Fibroblast of peridontal ligament (primary cell): ENCODE measurements at regions not wholly inside any gene's neighbourhood (a gene's known extent, or its start where the extent isn't known, plus 50 kb on each side); places are given as distances from the start of the nearest gene placed in this dataset.

Source experiments
- DNase-seq: peaks from one replicate; pipeline ENCODE4 v3.0.0-alpha.2; 2010; ENCODE audit errors: extremely low read depth

DNA sequence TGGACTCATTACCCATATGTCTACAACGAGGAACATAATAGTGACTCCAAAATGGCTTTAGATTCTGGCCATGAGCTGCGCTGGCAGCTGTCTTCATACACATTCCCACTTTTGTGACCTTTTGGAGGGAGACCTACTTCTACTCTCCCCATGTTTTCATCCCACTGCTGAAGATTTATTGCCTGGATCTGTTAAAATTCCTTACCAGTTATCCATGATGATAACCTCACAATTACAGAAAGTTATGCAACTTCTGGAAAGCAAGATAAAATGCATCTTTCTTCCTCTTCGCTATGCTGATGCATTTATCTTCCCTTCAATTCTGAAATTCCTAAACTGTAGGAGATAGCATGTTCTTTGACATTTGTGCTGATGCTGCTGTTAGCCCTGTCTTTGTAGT is 855.3 kb downstream of the SLC4A3 start:
- no peak for DNase-seq

DNA sequence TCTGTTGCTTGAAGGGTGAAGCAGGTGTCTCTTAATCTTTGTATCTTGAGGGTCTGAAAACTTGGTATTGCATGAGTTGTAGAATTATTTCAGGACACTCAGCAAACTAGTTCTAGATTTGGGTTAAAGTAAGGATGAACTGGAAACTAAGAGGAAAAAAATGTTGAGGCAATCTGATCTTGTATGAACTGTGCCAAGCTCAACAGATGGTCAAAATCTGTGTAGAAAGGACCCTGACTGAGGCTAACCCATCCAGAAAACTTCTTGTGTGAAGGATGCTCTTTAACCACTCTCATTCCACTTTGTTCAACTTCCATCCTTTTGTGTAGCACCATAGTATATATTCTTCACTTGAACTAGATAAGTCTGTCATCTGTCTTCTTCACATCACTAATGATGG is 861.7 kb downstream of the SLC4A3 start:
- DNase-seq: peak; percentile 72

DNA sequence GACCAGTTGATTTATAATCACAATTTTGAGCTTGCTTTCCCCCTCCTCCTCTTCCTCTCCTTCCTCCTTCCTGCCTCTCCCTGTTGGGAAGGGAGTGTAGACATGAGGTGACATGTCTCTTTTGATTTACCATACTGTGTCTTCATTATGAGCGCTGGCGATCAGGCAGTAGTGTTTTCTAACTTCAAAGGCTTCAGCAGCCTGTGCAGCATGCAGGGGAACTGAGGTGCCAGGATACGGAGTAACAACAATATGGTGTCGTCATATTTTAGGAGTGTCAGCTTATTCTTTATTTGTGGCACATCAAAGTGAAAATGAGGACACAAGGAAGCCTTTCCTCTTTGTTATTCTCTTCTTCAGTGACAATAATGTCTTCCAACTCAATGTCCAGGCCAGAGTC is 864.2 kb downstream of the SLC4A3 start:
- DNase-seq: no peak

DNA sequence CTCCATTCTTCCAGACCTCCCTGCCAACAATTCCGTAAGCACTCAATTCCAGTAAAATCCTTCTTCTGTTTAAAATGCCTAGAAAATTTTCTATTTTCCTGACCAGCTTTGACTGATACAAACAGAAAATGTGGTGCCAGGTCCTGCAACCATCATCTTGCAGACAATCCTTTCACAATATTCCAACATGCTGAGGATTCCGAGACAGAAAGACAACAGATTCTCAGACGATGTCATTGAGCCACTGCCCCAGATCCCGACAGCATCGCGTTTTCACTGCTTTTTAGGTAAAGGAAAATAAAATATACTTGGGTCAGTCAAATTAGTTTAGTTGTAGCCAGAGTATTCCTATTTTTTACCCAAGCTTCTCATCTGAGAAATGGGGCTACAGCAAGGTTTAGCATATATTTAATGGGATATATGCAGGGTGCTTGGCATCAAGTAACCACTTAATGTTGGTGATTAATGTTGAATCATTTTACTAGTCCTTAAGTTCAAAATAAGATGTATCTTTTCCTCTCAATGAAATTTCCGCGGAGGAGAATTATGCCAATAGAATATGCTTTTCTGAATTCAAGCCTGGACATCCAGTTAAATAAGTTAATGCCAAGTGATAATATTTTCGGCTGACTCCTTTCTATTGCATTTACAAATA is 866.6 kb downstream of the SLC4A3 start:
- no peak for DNase-seq

DNA sequence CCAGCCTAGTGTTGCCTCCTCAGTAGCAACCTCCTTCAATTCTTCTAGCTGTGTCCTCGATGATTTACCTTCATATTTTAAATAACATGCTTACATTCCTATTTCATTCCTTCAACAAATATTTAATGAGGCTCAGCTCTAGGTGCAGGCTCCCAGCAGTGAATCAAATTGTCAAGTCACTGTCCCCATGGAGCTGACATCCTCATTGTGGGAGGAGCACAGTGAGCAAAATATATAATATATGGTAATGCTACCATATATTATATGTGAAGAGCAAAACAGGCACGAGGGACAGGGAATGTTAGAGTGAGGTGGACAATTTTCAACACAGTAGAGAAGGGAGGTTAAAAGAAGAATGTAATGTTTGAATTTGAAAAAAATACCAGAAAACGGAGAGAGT is 869.1 kb downstream of the SLC4A3 start:
- DNase-seq: no peak

DNA sequence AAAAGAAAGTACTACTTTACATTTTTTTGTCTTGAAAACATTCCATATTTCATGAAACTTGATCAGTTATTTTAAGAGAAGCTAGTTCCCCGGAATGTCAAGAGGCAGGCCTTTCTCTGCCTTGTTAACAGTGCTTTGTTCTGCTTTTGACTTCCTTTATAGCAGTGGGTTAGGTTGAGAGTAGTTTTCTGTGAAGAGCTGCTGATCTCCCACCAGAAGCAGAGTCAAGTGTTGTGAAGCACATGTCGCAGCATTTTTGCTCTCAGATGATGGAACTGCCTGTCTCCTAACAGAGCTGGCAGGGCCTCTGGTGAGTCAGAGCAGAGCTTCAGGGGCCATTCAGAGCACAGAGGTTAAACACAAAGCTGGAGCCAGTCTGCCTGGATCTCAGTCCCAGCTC is 871.8 kb downstream of the SLC4A3 start:
- DNase-seq: peak; percentile 74

DNA sequence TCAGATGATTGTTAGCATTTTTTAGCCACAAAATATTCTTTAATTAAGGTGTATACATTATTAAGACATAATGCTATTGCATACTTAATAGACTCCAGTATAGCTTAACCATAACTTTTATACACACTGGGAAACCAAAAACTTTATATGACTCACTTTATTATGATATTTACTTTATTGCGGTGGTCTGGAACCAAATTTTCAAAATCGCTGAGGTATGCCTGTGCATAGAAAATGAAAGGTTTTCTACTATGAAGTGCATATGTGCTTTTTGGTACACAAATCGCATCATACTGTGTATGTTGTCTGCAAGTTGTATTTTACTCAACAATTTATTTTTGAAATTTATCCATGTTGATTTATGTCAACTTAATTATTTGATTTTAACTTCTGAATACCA is 875.1 kb downstream of the SLC4A3 start:
- no peak for DNase-seq

DNA sequence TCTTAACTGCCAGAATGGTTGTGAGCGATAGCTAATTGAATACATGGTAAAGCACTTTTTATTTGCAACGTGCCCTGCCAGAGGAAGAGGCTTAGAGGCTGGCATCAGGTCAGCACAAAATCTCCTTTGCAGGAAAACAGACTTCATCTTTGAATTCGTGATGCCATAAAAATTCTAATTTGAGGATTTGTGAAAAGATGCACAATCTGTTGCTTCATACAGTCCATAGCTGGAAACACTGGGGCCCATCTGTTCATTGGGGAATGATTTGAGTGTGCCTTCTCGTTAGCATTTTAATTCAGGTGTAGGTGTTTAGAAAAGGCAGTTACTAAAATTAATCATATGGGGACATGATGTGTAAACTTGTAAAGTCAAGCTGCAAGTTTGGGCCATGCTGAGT is 876.0 kb downstream of the SLC4A3 start:
- DNase-seq: no peak

DNA sequence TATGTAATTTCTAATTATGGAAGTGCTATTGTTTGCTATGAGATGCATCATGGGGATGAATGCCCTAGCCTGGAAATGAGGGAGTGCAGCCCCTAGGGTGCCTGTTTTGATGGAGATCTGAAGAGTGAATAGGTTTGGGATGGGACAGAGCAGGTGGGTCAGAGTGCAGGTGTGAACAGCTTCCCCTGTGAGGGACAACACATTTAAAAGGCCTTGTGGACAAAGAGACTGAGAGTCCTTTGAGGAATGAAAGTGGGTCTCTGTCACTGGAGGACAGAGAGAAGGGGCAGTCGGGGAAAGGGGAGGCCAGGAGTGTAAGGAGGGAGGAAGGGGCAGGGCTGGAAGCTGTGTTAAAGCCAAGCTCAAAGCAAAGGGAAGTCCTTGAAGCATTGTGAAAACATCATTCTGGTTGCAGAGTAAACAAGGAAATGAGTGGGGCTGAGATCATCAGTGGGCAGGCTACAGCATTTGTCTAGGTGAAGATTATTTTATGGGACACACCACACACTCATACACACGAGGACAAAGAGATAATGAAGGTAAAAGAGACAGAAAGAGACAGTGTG is 877.6 kb downstream of the SLC4A3 start:
- DNase-seq: peak; percentile 38

DNA sequence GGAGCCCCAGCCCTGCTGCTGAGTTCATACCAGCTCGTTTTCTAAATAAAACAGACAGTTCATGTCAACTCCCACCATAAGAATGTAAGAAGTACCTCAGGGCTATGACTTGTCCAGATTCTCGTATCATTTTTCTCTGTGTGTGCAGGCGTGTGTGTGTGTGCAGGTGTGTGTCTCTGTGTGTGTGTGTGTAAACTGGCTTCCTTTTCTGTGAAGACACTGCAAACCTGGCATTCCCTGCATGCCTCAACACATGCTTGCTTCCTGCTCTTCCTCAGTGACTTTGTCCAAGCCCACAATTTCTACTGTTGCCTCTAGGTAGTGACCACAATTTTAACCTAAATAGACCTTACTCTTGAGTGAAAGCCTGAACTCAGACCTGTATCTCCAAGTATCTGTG is 879.0 kb downstream of the SLC4A3 start:
- DNase-seq: no peak

DNA sequence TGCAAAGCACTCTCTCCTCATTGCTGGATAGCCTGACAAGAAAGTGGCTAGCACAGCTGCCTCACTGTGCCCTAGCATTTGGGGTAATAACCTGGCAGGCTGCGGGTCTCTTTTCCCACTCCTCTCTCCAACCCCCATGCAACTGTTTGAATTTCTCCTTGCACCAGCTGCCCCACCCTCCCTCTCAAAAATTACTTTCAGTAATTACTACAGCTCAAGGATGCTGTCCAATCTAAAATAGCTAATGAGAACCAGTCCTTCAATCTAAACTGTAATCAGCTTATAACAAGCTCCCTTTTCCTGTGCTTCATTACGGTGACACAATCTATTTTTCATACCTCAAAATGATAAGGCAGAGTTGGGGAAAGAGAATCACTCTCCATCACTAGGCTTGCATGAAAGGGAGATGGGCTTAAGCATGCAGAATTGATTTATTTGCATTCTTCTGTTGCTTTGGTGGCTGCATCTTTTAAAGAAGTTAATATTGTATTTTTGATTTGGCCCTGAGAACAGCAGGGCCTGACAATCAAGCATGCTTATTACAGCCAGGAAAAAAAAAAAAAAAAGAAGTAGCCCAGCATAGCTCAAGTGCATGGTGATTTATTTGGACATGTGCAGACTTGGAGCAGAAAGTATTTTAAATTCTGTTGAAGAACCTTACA is 881.8 kb downstream of the SLC4A3 start:
- no peak for DNase-seq

DNA sequence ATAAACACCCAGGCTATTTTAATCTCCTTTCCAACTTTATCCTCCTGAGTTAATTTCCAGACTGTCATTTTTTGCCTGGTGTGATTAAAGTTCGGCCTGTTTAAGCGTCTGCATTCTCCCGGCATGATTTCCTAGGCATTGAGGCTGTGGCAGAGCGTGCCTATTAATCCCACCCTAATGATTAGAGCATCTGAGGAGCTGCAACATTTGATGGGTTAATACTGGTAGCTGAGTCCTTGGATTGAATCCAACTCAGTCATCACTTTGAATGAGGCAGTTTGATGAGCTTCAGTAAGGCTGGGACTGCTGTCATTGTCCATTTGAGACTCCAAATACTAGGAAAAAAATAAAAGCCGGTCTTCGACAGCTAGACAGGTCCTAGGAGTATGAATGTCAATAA is 882.5 kb downstream of the SLC4A3 start:
- no peak for DNase-seq

DNA sequence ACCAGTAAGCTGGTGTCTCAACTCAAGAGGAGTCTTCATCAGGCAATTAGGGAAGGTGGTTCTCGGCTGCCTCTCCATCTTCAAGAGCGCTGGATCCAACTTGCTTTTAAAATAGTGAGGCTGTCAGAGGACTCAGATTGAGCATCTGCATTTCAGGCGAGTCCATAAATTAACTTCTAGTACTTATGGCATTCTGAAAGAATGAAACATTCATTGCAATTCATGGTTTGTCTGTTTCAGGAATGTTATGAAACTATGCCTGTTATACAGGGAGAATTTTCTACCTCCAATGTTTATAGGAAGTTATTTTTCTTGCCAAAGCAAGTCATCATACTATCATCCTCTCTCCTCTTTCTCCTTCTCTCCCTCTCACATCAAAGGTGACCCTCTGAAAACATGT is 883.2 kb downstream of the SLC4A3 start:
- DNase-seq: peak; percentile 41

DNA sequence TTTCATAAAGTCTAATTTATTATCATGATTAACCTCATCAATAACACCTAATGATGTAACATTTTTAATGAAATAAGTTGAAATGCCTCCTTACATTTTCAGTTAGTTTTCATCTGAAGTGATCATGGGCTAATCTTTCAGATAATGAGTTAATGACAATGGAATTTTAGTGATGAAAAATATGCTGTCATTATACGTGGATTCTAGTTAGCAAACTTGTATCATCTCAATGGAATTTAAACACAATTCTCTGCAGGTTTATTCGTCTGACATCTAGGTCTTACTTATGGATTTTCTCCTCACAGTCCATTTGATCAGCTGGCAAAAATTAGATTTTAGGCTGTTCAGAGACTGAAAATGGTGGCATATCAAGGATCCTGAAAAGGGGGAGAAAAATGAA is 885.0 kb downstream of the SLC4A3 start:
- DNase-seq: peak; percentile 51

DNA sequence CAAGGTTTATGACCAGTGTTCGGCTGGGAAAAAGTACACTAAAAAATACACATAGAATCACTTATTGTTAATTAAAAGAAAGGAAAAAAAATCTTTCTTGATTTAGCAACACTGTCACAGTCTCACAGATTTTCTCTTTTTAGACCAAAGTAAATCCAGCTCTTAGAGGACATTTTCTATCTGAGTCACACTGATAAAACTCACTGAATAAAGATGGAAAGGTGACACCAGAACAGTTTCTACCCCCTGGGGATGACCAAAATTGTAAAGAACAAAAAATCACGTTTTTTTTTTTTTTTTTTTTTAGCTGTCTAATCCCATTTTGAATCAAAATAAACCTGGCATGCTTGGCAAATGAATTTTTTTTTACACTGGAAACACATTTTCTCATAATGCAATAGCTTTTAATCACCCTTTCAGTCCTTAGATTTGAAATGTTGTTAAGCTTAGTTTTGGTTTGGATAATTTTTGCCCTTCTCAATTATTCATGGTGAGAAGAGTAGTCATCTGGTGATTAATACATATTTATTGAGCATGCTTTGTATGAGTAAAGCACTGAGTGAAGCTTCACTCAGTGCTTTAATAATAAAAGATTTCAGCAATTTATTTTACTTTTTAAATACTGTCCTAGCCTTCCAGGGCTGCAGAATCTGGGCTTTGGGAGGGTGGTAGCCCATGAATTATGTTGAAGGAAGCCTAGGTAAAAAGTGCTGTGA is 886.3 kb downstream of the SLC4A3 start:
- no peak for DNase-seq

DNA sequence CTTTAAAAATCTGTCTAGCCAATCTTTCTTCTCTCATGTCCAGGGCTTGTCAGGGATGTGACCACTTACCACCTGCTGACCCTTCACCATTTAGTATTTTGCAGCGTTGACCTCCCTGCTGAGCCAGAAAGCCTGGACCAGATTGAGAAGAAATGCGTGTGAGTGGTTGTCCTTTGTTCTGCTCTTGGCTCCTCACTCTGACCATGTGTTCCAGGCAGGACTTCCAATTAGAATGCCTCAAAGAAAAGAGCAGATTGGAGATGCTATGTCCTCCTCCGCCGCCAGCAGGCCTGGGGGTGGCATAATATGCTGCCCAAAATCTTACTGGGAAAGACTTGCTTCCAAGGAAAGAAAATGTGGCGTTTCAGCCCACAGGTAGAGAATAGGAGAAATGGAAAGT is 894.1 kb downstream of the SLC4A3 start:
- no peak for DNase-seq

DNA sequence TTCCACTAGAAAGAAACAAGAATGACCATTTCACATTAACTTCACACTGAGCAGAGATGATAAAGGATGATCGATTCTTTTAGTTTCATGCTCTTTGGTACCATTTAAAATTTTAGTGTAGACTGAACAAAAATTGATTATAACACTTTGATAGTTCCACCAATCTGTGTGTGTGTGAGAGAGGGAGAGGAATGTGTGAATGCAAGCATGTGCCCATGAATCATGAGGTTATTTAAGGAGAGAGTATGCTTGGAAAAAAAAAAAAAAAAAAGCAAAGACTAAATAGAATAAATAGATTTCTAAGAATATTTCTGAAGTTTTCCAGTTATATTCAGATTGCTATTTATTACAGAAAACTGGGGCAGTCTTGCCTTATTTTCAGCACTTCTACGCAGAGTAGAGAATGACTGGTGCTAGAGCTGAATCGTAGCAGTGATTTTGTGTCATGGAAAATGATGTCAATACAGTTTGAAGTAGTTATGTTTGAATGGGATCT is 900.8 kb downstream of the SLC4A3 start:
- DNase-seq: peak; percentile 35

DNA sequence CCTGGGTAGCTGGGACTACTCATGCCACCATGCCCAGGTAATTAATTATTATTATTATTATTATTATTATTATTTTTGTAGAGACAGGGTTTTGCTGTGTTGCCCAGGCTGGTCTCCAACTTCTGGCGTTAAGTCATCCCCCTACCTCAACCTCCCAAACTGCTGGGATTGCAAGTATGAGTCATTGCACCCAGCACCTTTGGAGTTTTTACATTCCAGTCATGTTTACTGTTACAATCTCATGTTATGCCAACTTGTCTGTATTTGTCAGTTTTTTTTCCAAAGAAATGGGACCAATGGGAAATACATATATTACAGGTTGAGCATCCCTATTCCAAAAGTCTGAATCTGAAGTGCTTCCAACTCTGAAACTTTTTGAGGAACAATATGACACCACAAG is 903.8 kb downstream of the SLC4A3 start:
- DNase-seq: no peak

DNA sequence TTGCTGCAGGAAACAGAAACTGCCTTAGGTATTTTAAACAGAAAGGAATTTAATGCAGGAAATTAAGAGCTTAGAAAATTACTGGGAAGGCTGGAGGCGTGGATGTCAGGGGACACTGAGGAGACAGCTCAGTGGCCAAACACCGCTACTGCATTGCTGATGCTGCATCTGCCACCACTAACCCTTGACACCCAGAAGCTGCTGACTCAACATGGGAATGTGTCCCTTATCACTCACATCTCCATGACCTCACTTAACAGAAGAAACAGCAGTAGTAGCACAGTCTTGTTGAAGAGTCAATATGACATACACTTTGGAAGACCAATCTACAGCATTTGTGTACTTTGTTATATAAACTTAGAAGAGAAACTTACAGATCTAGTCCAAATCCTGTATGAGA is 906.1 kb downstream of the SLC4A3 start:
- DNase-seq: no peak

DNA sequence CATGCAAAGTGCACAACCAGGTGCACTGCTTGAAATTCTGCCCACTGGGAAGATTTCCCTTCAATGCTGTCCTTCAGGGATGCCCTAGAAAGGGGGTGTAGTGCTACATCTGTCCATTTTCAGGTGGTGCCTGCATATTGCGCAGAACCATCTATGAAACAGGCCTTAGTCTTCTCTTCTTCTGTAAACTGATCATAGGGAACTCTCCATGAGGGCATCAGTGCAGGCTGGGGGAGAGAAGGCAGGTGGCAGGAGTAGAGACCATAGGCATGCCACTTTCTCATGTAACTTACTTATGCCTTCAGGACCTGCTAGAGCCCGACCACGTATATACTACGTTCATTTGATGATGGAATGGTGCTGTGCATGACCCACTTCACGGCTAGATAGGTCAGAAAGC is 912.1 kb downstream of the SLC4A3 start:
- no peak for DNase-seq

DNA sequence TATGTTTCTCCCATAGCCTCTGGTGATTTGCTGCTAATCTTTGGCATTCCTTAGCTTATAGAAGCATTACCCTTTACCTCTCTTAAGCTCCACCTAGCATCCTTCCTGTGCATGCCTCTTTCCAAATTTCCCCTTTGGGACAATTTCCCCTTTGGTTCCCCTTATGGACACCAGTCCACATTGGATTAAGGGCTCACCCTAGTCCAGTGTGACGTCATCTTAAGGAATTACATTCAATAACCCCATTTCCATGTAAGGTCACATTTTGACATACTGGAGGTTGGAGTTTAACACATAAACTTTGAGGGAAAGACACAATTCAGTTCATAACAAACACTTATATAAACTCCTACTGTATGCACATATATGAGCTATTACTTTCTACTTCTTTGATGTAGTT is 916.6 kb downstream of the SLC4A3 start:
- no peak for DNase-seq

DNA sequence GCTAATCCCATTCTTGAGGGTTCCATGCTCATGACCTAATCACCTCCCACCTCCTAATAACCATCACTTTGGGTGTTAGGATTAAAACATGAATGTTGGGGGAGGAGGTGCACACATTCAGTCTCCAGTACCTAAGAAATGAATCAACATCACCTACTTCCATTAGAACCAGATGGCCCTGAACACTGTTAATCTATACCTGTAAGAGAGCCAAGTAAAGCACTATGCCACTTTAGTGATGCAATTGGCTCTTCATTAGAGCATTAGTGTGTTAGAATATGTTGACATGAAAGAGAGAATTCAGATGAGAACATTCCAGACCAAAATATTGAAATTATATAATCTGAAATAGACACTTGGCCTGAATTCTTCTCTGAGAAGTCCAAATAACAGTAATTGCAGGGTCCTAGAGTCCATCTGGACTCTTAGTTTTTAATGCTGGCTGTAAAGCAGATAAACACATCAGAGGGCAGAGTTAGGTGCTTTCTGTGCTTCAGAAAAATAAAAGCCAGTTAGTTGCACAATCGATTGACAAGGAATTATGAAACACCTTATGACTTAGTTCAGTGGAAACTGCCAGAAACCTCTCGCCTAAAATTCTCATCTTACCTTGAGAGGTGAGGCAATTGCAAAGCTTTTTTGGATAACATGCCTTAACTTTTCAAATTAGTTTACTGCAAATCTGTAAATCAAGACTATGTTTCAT is 923.7 kb downstream of the SLC4A3 start:
- no peak for DNase-seq
